K562 (cell line): ENCODE measurements at regions not wholly inside any gene's neighbourhood (a gene's known extent, or its start where the extent isn't known, plus 50 kb on each side); places are given as distances from the start of the nearest gene placed in this dataset.

Experiments used
- CREBBP ChIP-seq: IDR thresholded peaks from one replicate; pipeline ENCODE4 v1.6.1; 2012; ENCODE audit warnings: low read depth, mild to moderate bottlenecking, control low read depth, inconsistent platforms, low read length
- ELF1 ChIP-seq: fragments of 200-800 bp; sonication (Bioruptor generic); IDR thresholded peaks from 2 replicates; pipeline ENCODE4 v1.6.1; 2016; ENCODE audit warnings: missing genetic modification characterization, missing compliant biosample characterization
- EZH2 ChIP-seq: IDR thresholded peaks from 2 replicates; pipeline ENCODE4 v1.6.1; 2012; ENCODE audit warnings: low read depth, mild to moderate bottlenecking, inconsistent platforms, low read length, borderline replicate concordance
- GTF2F1 ChIP-seq: IDR thresholded peaks from 2 replicates; pipeline ENCODE4 v1.6.1; 2011; ENCODE audit warnings: low read depth, low read length, improper control_type of control experiment
- HIVEP1 ChIP-seq: fragments of 250-450 bp; sonication (Bioruptor Pico); IDR thresholded peaks from 2 replicates; pipeline ENCODE4 v1.4.0; 2020; ENCODE audit warnings: mild to moderate bottlenecking
- PATZ1 ChIP-seq: fragments of 250-450 bp; sonication (Bioruptor Pico); IDR thresholded peaks from 2 replicates; pipeline ENCODE4 v1.5.0; 2020; ENCODE audit warnings: mild to moderate bottlenecking, borderline replicate concordance
- TAF1 ChIP-seq: IDR thresholded peaks from 2 replicates; pipeline ENCODE4 v1.6.1; 2011; ENCODE audit warnings: mild to moderate bottlenecking, low read length, moderate library complexity; ENCODE audit not compliant: insufficient read depth, control insufficient read depth, severe bottlenecking; ENCODE audit errors: extremely low read depth
- TEAD2 ChIP-seq: fragments of 450-650 bp; IDR thresholded peaks from 2 replicates; pipeline ENCODE4 v1.6.1; 2016; ENCODE audit warnings: missing genetic modification characterization, control low read depth, missing compliant biosample characterization
- TF ChIP-seq, protein P1 (sequence below): sonication (generic); formaldehyde crosslinking; IDR thresholded peaks from 2 replicates; pipeline ENCODE4 v1.8.1; 2023; ENCODE audit warnings: mild to moderate bottlenecking, missing genetic modification reagents
- TF ChIP-seq, protein P2 (sequence below): fragments of 250-450 bp; sonication (Bioruptor Pico); IDR thresholded peaks from 2 replicates; pipeline ENCODE4 v1.8.0; 2022; ENCODE audit warnings: inconsistent platforms, mild to moderate bottlenecking, moderate library complexity, borderline replicate concordance
- TF ChIP-seq, protein P3 (sequence below): fragments of 450-650 bp; conservative IDR thresholded peaks from 2 replicates; pipeline ENCODE4 v1.6.1; 2016; ENCODE audit warnings: missing genetic modification characterization, low read depth, mild to moderate bottlenecking, missing compliant biosample characterization, moderate library complexity
- TF ChIP-seq, protein P4 (sequence below): fragments of 450-650 bp; IDR thresholded peaks from 2 replicates; pipeline ENCODE4 v1.6.1; 2018; ENCODE audit not compliant: partially characterized antibody

GRCh38 chr16:17019366-17019765 is 451.4 kb downstream of the XYLT1 start:
- TF ChIP-seq ELF1 (tag) = no peak
- TF ChIP-seq EZH2 = no peak
- TF ChIP-seq, protein P1, sequence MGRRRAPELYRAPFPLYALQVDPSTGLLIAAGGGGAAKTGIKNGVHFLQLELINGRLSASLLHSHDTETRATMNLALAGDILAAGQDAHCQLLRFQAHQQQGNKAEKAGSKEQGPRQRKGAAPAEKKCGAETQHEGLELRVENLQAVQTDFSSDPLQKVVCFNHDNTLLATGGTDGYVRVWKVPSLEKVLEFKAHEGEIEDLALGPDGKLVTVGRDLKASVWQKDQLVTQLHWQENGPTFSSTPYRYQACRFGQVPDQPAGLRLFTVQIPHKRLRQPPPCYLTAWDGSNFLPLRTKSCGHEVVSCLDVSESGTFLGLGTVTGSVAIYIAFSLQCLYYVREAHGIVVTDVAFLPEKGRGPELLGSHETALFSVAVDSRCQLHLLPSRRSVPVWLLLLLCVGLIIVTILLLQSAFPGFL = no peak
- TF ChIP-seq, protein P2, sequence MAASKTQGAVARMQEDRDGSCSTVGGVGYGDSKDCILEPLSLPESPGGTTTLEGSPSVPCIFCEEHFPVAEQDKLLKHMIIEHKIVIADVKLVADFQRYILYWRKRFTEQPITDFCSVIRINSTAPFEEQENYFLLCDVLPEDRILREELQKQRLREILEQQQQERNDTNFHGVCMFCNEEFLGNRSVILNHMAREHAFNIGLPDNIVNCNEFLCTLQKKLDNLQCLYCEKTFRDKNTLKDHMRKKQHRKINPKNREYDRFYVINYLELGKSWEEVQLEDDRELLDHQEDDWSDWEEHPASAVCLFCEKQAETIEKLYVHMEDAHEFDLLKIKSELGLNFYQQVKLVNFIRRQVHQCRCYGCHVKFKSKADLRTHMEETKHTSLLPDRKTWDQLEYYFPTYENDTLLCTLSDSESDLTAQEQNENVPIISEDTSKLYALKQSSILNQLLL (CRISPR knock-in tag) = no peak
- no peak for TF ChIP-seq HIVEP1 (CRISPR knock-in tag)
- no peak for TF ChIP-seq TEAD2 (tag)
- no peak for TF ChIP-seq TAF1
- TF ChIP-seq, protein P3, sequence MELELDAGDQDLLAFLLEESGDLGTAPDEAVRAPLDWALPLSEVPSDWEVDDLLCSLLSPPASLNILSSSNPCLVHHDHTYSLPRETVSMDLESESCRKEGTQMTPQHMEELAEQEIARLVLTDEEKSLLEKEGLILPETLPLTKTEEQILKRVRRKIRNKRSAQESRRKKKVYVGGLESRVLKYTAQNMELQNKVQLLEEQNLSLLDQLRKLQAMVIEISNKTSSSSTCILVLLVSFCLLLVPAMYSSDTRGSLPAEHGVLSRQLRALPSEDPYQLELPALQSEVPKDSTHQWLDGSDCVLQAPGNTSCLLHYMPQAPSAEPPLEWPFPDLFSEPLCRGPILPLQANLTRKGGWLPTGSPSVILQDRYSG (tag) = no peak
- TF ChIP-seq GTF2F1 = no peak
- no peak for TF ChIP-seq PATZ1
- TF ChIP-seq, protein P4, sequence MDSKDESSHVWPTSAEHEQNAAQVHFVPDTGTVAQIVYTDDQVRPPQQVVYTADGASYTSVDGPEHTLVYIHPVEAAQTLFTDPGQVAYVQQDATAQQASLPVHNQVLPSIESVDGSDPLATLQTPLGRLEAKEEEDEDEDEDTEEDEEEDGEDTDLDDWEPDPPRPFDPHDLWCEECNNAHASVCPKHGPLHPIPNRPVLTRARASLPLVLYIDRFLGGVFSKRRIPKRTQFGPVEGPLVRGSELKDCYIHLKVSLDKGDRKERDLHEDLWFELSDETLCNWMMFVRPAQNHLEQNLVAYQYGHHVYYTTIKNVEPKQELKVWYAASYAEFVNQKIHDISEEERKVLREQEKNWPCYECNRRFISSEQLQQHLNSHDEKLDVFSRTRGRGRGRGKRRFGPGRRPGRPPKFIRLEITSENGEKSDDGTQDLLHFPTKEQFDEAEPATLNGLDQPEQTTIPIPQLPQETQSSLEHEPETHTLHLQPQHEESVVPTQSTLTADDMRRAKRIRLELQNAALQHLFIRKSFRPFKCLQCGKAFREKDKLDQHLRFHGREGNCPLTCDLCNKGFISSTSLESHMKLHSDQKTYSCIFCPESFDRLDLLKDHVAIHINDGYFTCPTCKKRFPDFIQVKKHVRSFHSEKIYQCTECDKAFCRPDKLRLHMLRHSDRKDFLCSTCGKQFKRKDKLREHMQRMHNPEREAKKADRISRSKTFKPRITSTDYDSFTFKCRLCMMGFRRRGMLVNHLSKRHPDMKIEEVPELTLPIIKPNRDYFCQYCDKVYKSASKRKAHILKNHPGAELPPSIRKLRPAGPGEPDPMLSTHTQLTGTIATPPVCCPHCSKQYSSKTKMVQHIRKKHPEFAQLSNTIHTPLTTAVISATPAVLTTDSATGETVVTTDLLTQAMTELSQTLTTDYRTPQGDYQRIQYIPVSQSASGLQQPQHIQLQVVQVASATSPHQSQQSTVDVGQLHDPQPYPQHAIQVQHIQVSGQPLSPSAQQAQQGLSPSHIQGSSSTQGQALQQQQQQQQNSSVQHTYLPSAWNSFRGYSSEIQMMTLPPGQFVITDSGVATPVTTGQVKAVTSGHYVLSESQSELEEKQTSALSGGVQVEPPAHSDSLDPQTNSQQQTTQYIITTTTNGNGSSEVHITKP = no peak
- TF ChIP-seq CREBBP = no peak
